PC-9 (cell line): ENCODE measurements at regions not wholly inside any gene's neighbourhood (a gene's known extent, or its start where the extent isn't known, plus 50 kb on each side); places are given as distances from the start of the nearest gene placed in this dataset.
"Not testable (repeated sequence)": the region's sequence is repeated elsewhere in the genome, so short reads cannot be mapped to it uniquely, and the experiment has no call there.

ENCODE experiments used
- BruUV-seq: library from RNA; stranded (reverse); fragments of 400-500 nt; replicated peaks from 2 replicates; lab custom pipeline; 2021; lab: Mats Ljungman, UMichigan
- CTCF ChIA-PET: fragments of 300-600 bp; sonication (Branson Sonifier 250); formaldehyde crosslinking; loops from one replicate; lab custom pipeline; 2022; ENCODE audit warnings: antibody characterized with exemption; lab: Charles Lee
- POLR2A ChIA-PET: fragments of 300-600 bp; sonication (Branson Sonifier 250); formaldehyde crosslinking; loops from one replicate; lab custom pipeline; 2022; ENCODE audit warnings: antibody characterized with exemption; ENCODE audit not compliant: unreplicated experiment; lab: Charles Lee
- DNase-seq, 2 experiments: peaks; one replicate each; pipeline versions ENCODE4 v3.0.0 to v3.0.0-alpha.2; 2015 to 2022; ENCODE audit warnings: mixed read lengths in 1 of 2
- H2AFZ ChIP-seq: fragments of 200-600 bp; sonication (generic); 2 replicates; pipeline ENCODE4 v1.8.1; 2017; ENCODE audit warnings: antibody characterized with exemption
- H3F3A ChIP-seq: fragments of 200-600 bp; sonication (generic); 2 replicates; pipeline ENCODE4 v1.8.1; 2017; ENCODE audit warnings: antibody characterized with exemption, mild to moderate bottlenecking, low read depth; ENCODE audit not compliant: insufficient read depth
- H3K27ac ChIP-seq: fragments of 200-600 bp; sonication (generic); 2 replicates; pipeline ENCODE4 v1.6.1; 2016; ENCODE audit warnings: mixed run types
- H3K27me3 ChIP-seq: fragments of 200-600 bp; sonication (generic); 2 replicates; pipeline ENCODE4 v1.6.1; 2016; ENCODE audit warnings: low read depth, mixed run types; ENCODE audit not compliant: insufficient read depth
- H3K36me3 ChIP-seq: fragments of 200-600 bp; sonication (generic); 2 replicates; pipeline ENCODE4 v1.6.1; 2016; ENCODE audit warnings: low read depth, mixed run types
- H3K4me1 ChIP-seq: fragments of 200-600 bp; sonication (generic); replicated peaks from 2 replicates; pipeline ENCODE4 v1.6.1; 2016; ENCODE audit warnings: mixed run types; ENCODE audit not compliant: insufficient read depth
- H3K4me2 ChIP-seq: fragments of 200-600 bp; sonication (generic); 2 replicates; pipeline ENCODE4 v1.6.1; 2017; ENCODE audit warnings: mixed run types
- H3K4me3 ChIP-seq: fragments of 200-600 bp; sonication (generic); 2 replicates; pipeline ENCODE4 v1.6.1; 2016; ENCODE audit warnings: mixed run types
- H3K79me2 ChIP-seq: fragments of 200-600 bp; sonication (generic); 2 replicates; pipeline ENCODE4 v1.6.1; 2017; ENCODE audit warnings: low read depth, mixed run types
- H3K9me2 ChIP-seq: fragments of 200-600 bp; sonication (generic); 2 replicates; pipeline ENCODE4 v1.8.1; 2017; ENCODE audit warnings: mild to moderate bottlenecking; ENCODE audit not compliant: insufficient read depth
- H3K9me3 ChIP-seq: fragments of 200-600 bp; sonication (generic); 2 replicates; pipeline ENCODE4 v1.8.1; 2016; ENCODE audit warnings: low read depth; ENCODE audit not compliant: insufficient read depth
- H4K20me1 ChIP-seq: fragments of 200-600 bp; sonication (generic); 2 replicates; pipeline ENCODE4 v1.8.1; 2017; ENCODE audit not compliant: insufficient read depth
- intact Hi-C: fragments of 100-400 bp; cut with micrococcal nuclease; formaldehyde crosslinking; loops from one replicate; pipeline ENCODE4 v1.10.0; 2022; ENCODE audit not compliant: unreplicated experiment

GRCh38 chr21:10418250-10419048, 102.9 kb upstream of the TPTE start:
- H3K9me3 ChIP-seq = not testable (repeated sequence)

GRCh38 chr21:10421199-10421598, 100.2 kb upstream of the TPTE start:
- H3K36me3 ChIP-seq, H3K4me3 ChIP-seq, H3K4me2 ChIP-seq, H3K27ac ChIP-seq, H3K9me3 ChIP-seq, H3K9me2 ChIP-seq, BruUV-seq, DNase-seq, H2AFZ ChIP-seq, CTCF ChIA-PET, intact Hi-C loops, H3F3A ChIP-seq, POLR2A ChIA-PET, H4K20me1 ChIP-seq, H3K79me2 ChIP-seq, H3K4me1 ChIP-seq: not testable (repeated sequence)
- peaks cover 42% of the 10 kb centered on the region for H3K27me3 ChIP-seq

More at GRCh38 chr21:10418250-10419048, 102.9 kb upstream of the TPTE start:
- POLR2A ChIA-PET, H2AFZ ChIP-seq, H3K36me3 ChIP-seq, H3K4me2 ChIP-seq, BruUV-seq, intact Hi-C loops, H3K9me2 ChIP-seq, DNase-seq, H3K79me2 ChIP-seq, H3K27ac ChIP-seq, H3K4me1 ChIP-seq, CTCF ChIA-PET, H4K20me1 ChIP-seq, H3K4me3 ChIP-seq, H3F3A ChIP-seq: not testable (repeated sequence)
- peaks cover 42% of the 10 kb centered on the region for H3K27me3 ChIP-seq

- peaks cover 38% of the 10 kb centered on the region for H3K27me3 ChIP-seq
- H3K79me2 ChIP-seq, H4K20me1 ChIP-seq, H3K4me3 ChIP-seq, BruUV-seq, H3K4me2 ChIP-seq, H3K27ac ChIP-seq, H3K36me3 ChIP-seq, H3K9me3 ChIP-seq, CTCF ChIA-PET, H3K9me2 ChIP-seq, POLR2A ChIA-PET, DNase-seq, intact Hi-C loops, H2AFZ ChIP-seq, H3F3A ChIP-seq, H3K4me1 ChIP-seq: not testable (repeated sequence)
Measured at GRCh38 chr21:10421601-10422000, 99.8 kb upstream of the TPTE start.

- CTCF ChIA-PET, H2AFZ ChIP-seq, H3K36me3 ChIP-seq, H3K4me1 ChIP-seq, DNase-seq, H3K79me2 ChIP-seq, H3K4me2 ChIP-seq, H3K9me2 ChIP-seq, BruUV-seq, H4K20me1 ChIP-seq, intact Hi-C loops, H3K4me3 ChIP-seq, H3F3A ChIP-seq, H3K27ac ChIP-seq, H3K9me3 ChIP-seq, POLR2A ChIA-PET: not testable (repeated sequence)
- H3K27me3 ChIP-seq = peaks cover 23% of the 10 kb centered on the region
Measured at GRCh38 chr21:10424097-10424886, 97.1 kb upstream of the TPTE start.

- H3F3A ChIP-seq, H3K79me2 ChIP-seq, intact Hi-C loops, POLR2A ChIA-PET, H2AFZ ChIP-seq, H3K4me3 ChIP-seq, BruUV-seq, H3K9me2 ChIP-seq, H3K9me3 ChIP-seq, H3K27ac ChIP-seq, H3K4me1 ChIP-seq, H4K20me1 ChIP-seq, H3K4me2 ChIP-seq, CTCF ChIA-PET, DNase-seq, H3K36me3 ChIP-seq: not testable (repeated sequence)
- peaks cover 19% of the 10 kb centered on the region for H3K27me3 ChIP-seq
Measured at GRCh38 chr21:10424887-10425145, 96.6 kb upstream of the TPTE start.
